Stomach smooth muscle (tissue), 2 donors: ENCODE measurements at regions not wholly inside any gene's neighbourhood (a gene's known extent, or its start where the extent isn't known, plus 50 kb on each side); places are given as distances from the start of the nearest gene placed in this dataset.
A peak's percentile ranks its signal among the peaks of the same experiment; 100 is the strongest.

Source experiments
- H3K27ac ChIP-seq: one replicate; pipeline ENCODE4 v1.7.0; 2013; ENCODE audit warnings: mild to moderate bottlenecking, low read length, inconsistent platforms
- H3K27me3 ChIP-seq, 2 donors: one replicate each; pipeline ENCODE4 v1.7.0; 2013; ENCODE audit warnings: low read length in 2 of 2; ENCODE audit not compliant: insufficient read depth in 2 of 2, control insufficient read depth in 1 of 2
- H3K36me3 ChIP-seq, 2 donors: one replicate each; pipeline ENCODE4 v1.7.0; 2013; ENCODE audit warnings: low read length in 2 of 2; ENCODE audit not compliant: control insufficient read depth in 2 of 2, insufficient read depth in 2 of 2
- H3K4me1 ChIP-seq: one replicate; pipeline ENCODE4 v1.7.0; 2013; ENCODE audit warnings: low read length; ENCODE audit not compliant: control insufficient read depth, insufficient read depth
- H3K4me3 ChIP-seq, 2 donors: one replicate each; pipeline ENCODE4 v1.7.0; 2013; ENCODE audit warnings: low read length in 2 of 2
- H3K9ac ChIP-seq, 2 donors: one replicate each; pipeline ENCODE4 v1.7.0; 2013; ENCODE audit warnings: low read length in 2 of 2, mild to moderate bottlenecking in 1 of 2
- H3K9me3 ChIP-seq, 2 donors: one replicate each; pipeline ENCODE4 v1.7.0; 2013; ENCODE audit warnings: low read length in 2 of 2; ENCODE audit not compliant: control insufficient read depth in 2 of 2
- donor health status: healthy.
- donor health status: Pancreatic carcinoma.

- Histone ChIP-seq H3K27me3 (no peaks in the 10 kb centered on the region), H3K36me3 (no peaks in the 10 kb centered on the region), H3K4me1 (no peaks in the 10 kb centered on the region), H3K9me3 (no peaks in the 10 kb centered on the region), H3K27ac (no peak overlapping the region), H3K9ac (no peak overlapping the region), H3K4me3 (no peak overlapping the region)
These were observed 285.1 kb upstream of the CDIN1 start for GRCh38 chr15:36294359-36294758.

- Histone ChIP-seq H3K27me3 (no peaks in the 10 kb centered on the region), H3K4me3 (no peak overlapping the region), H3K9ac (no peak overlapping the region), H3K36me3 (no peaks in the 10 kb centered on the region), H3K9me3 (no peaks in the 10 kb centered on the region), H3K27ac (no peak overlapping the region), H3K4me1 (no peaks in the 10 kb centered on the region)
These were observed 277.5 kb upstream of the CDIN1 start for GRCh38 chr15:36301947-36302346.

- Histone ChIP-seq H3K9ac (no peak overlapping the region), H3K27ac (no peak overlapping the region), H3K36me3 (no peaks in the 10 kb centered on the region), H3K9me3 (no peaks in the 10 kb centered on the region), H3K27me3 (no peaks in the 10 kb centered on the region), H3K4me3 (no peak overlapping the region), H3K4me1 (no peaks in the 10 kb centered on the region)
These were observed 266.4 kb upstream of the CDIN1 start for GRCh38 chr15:36313021-36313420.

- Histone ChIP-seq H3K27ac (no peak overlapping the region), H3K9ac (no peak overlapping the region), H3K36me3 (no peaks in the 10 kb centered on the region), H3K27me3 (no peaks in the 10 kb centered on the region), H3K4me3 (no peak overlapping the region), H3K9me3 (no peaks in the 10 kb centered on the region), H3K4me1 (no peaks in the 10 kb centered on the region)
These were observed 265.6 kb upstream of the CDIN1 start for GRCh38 chr15:36313736-36314280.

GRCh38 chr15:36315649-36316048, 263.8 kb upstream of the CDIN1 start:
- Histone ChIP-seq H3K4me1 (no peaks in the 10 kb centered on the region), H3K27me3 (no peaks in the 10 kb centered on the region), H3K4me3 (no peak overlapping the region), H3K36me3 (no peaks in the 10 kb centered on the region), H3K9ac (no peak overlapping the region), H3K27ac (no peak overlapping the region), H3K9me3 (no peaks in the 10 kb centered on the region)

GRCh38 chr15:36323615-36324014, 255.8 kb upstream of the CDIN1 start:
- Histone ChIP-seq H3K27ac (no peak overlapping the region), H3K9ac (no peak overlapping the region), H3K4me1 (no peaks in the 10 kb centered on the region), H3K4me3 (no peak overlapping the region), H3K9me3 (no peaks in the 10 kb centered on the region), H3K36me3 (no peaks in the 10 kb centered on the region), H3K27me3 (no peaks in the 10 kb centered on the region)

- H3K4me1 ChIP-seq = no peaks in the 10 kb centered on the region
- H3K9me3 ChIP-seq = no peaks in the 10 kb centered on the region
- H3K4me3 ChIP-seq = no peak overlapping the region
These were observed 254.2 kb upstream of the CDIN1 start for GRCh38 chr15:36325206-36325605.

GRCh38 chr15:36329592-36329991, 249.8 kb upstream of the CDIN1 start:
- H3K9ac ChIP-seq = no peak overlapping the region
- no peak overlapping the region for H3K27ac ChIP-seq
- H3K9me3 ChIP-seq = no peaks in the 10 kb centered on the region
- H3K36me3 ChIP-seq = no peaks in the 10 kb centered on the region
- H3K27me3 ChIP-seq = no peaks in the 10 kb centered on the region
- no peak overlapping the region for H3K4me3 ChIP-seq
- H3K4me1 ChIP-seq = no peaks in the 10 kb centered on the region

More at GRCh38 chr15:36325206-36325605, 254.2 kb upstream of the CDIN1 start:
- no peak overlapping the region for H3K27ac ChIP-seq
- H3K27me3 ChIP-seq = no peaks in the 10 kb centered on the region
- no peaks in the 10 kb centered on the region for H3K36me3 ChIP-seq
- no peak overlapping the region for H3K9ac ChIP-seq

- H3K4me3 ChIP-seq = no peak overlapping the region
- no peaks in the 10 kb centered on the region for H3K36me3 ChIP-seq
- H3K9me3 ChIP-seq = no peaks in the 10 kb centered on the region
- H3K9ac ChIP-seq = no peak overlapping the region
- H3K27ac ChIP-seq = no peak overlapping the region
- H3K27me3 ChIP-seq = no peaks in the 10 kb centered on the region
- H3K4me1 ChIP-seq = no peaks in the 10 kb centered on the region
These were observed 248.8 kb upstream of the CDIN1 start for GRCh38 chr15:36330598-36330997.

GRCh38 chr15:36331531-36332275, 247.7 kb upstream of the CDIN1 start:
- Histone ChIP-seq H3K27me3 (no peaks in the 10 kb centered on the region), H3K9me3 (no peaks in the 10 kb centered on the region), H3K27ac (no peak overlapping the region), H3K9ac (no peak overlapping the region), H3K4me3 (peak overlapping the region in 1 of 2 donors; percentile 30), H3K4me1 (no peaks in the 10 kb centered on the region), H3K36me3 (no peaks in the 10 kb centered on the region)

- H3K4me1 ChIP-seq = no peaks in the 10 kb centered on the region
- H3K27ac ChIP-seq = no peak overlapping the region
- H3K4me3 ChIP-seq = no peak overlapping the region
- no peaks in the 10 kb centered on the region for H3K9me3 ChIP-seq
- no peaks in the 10 kb centered on the region for H3K27me3 ChIP-seq
- H3K36me3 ChIP-seq = no peaks in the 10 kb centered on the region
- H3K9ac ChIP-seq = no peak overlapping the region
These were observed 247.1 kb upstream of the CDIN1 start for GRCh38 chr15:36332301-36332700.
